NCI-H524 (cell line): ENCODE measurements at regions not wholly inside any gene's neighbourhood (a gene's known extent, or its start where the extent isn't known, plus 50 kb on each side); places are given as distances from the start of the nearest gene placed in this dataset.

Source experiments
- DNase-seq, 2 experiments: peaks; one replicate each; lab custom pipeline; 2025; lab: John Stamatoyannopoulos, UW

GRCh38 chr4:37073226-37073840 lies 171.2 kb upstream of the NWD2 start:
- no peak for DNase-seq

- no peak for DNase-seq
Measured at GRCh38 chr4:37082912-37083311, 161.6 kb upstream of the NWD2 start.

GRCh38 chr4:37095925-37096324 lies 148.6 kb upstream of the NWD2 start:
- DNase-seq: no peak

- DNase-seq: no peak
Measured at GRCh38 chr4:37101182-37101581, 143.4 kb upstream of the NWD2 start.

- no peak for DNase-seq
Measured at GRCh38 chr4:37101686-37102085, 142.9 kb upstream of the NWD2 start.

- DNase-seq: no peak
Measured at GRCh38 chr4:37109756-37110155, 134.8 kb upstream of the NWD2 start.

- DNase-seq: no peak
Measured at GRCh38 chr4:37124800-37125199, 119.7 kb upstream of the NWD2 start.

GRCh38 chr4:37126051-37126450 lies 118.5 kb upstream of the NWD2 start:
- DNase-seq: no peak

GRCh38 chr4:37130465-37130864 lies 114.1 kb upstream of the NWD2 start:
- DNase-seq: no peak

GRCh38 chr4:37132351-37132974 lies 112.1 kb upstream of the NWD2 start:
- no peak for DNase-seq

GRCh38 chr4:37132975-37133360 lies 111.6 kb upstream of the NWD2 start:
- no peak for DNase-seq

- DNase-seq: no peak
Measured at GRCh38 chr4:37138019-37138653, 106.4 kb upstream of the NWD2 start.

- no peak for DNase-seq
Measured at GRCh38 chr4:37138789-37139188, 105.8 kb upstream of the NWD2 start.

- no peak for DNase-seq
Measured at GRCh38 chr4:37139987-37140386, 104.6 kb upstream of the NWD2 start.

- no peak for DNase-seq
Measured at GRCh38 chr4:37146260-37146659, 98.3 kb upstream of the NWD2 start.

GRCh38 chr4:37157476-37158167 lies 86.9 kb upstream of the NWD2 start:
- DNase-seq: peak; percentile 82 to 92

GRCh38 chr4:37160653-37161052 lies 83.9 kb upstream of the NWD2 start:
- DNase-seq: no peak

- DNase-seq: no peak
Measured at GRCh38 chr4:37165844-37166243, 78.7 kb upstream of the NWD2 start.

GRCh38 chr4:37169956-37170355 lies 74.6 kb upstream of the NWD2 start:
- DNase-seq: no peak

- no peak for DNase-seq
Measured at GRCh38 chr4:37188100-37188499, 56.4 kb upstream of the NWD2 start.
